Stimulated activated CD4-positive, alpha-beta T cell treated with anti-CD3 and anti-CD28 coated beads, Interleukin-12 subunit alpha, Interleukin-12 subunit beta, amount 100 ng/mL, for 48 hours (primary cell): ENCODE measurements at regions not wholly inside any gene's neighbourhood (a gene's known extent, or its start where the extent isn't known, plus 50 kb on each side); places are given as distances from the start of the nearest gene placed in this dataset.
"Not testable (repeated sequence)": the region's sequence is repeated elsewhere in the genome, so short reads cannot be mapped to it uniquely, and the experiment has no call there.

Experiments used
- DNase-seq, 3 donors: peaks; one replicate each; pipeline ENCODE4 v3.0.0-alpha.2; 2020; ENCODE audit warnings: low read depth in 2 of 3, low spot score in 1 of 3

DNA sequence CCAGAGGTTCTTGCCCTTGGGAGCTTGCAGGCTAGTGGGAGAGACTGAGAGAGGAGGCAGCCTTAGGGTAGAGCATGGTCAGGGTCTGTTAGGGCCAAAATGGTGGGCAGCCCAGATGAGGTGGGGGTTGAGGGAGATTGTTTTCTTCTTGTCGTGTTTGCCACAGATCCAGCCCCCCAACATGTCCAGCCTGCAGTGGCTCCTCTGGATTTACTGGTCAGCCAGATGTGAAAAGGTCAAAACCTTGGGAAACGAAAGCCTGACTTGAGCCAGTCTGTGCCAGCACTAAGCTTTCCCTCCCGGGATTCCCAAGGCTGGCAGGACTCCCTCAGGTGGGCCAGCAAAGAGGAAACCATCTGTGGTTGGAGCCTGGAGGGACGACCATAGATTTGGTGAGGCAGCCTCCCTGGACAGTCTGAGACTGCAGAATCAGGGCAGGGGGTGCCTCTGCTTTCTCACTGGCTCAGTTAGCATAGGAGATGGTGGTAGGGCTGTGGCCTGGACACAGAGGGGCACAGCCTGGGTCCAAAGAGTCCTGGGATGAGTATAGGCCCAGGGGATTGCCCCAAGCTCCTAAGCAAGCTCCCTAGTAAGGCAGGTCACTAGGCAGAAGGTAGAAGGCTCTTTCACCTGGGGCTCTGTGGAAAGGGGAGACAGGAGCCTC lies 51.2 kb upstream of the PRR23C start:
- no peak for DNase-seq

DNA sequence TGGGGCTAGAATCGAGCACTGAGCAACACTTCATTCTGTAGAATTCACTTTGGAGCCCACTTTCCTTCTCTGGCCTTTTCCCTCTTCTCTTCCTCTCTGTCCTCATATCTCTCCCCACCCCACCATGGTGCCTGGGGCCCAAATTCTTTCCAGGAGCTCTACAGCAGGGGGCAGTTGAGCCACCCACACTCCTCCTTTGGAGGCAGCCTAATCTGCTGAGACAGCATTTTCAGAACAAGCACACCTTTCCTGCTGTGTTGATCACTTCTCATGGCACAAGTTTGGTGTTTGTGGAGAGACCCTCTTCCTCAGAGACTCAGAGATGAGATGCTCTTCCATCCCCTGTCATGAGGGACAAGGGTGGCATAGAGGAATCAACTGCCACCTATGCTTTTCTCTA lies 52.0 kb upstream of the PRR23C start:
- DNase-seq, result no peak

DNA sequence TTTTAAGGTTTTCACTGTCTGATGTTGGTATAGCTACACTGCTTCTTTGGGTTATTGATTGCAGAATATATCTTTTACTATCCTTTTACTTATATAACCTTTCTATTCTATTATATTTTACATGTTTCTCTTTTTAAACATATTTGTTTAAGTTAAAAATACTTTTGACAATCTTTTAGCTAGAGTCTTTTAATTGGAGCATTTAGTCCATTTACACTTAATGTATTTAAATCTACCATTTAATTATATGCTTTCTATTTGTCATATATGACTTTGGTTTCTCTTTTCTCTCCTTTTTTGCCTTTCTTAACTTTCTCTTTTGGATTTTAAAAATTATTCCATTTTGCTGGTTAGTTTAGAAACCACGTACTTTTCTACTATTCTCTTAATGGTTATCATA lies 53.7 kb upstream of the PRR23C start:
- DNase-seq, result no peak

DNA sequence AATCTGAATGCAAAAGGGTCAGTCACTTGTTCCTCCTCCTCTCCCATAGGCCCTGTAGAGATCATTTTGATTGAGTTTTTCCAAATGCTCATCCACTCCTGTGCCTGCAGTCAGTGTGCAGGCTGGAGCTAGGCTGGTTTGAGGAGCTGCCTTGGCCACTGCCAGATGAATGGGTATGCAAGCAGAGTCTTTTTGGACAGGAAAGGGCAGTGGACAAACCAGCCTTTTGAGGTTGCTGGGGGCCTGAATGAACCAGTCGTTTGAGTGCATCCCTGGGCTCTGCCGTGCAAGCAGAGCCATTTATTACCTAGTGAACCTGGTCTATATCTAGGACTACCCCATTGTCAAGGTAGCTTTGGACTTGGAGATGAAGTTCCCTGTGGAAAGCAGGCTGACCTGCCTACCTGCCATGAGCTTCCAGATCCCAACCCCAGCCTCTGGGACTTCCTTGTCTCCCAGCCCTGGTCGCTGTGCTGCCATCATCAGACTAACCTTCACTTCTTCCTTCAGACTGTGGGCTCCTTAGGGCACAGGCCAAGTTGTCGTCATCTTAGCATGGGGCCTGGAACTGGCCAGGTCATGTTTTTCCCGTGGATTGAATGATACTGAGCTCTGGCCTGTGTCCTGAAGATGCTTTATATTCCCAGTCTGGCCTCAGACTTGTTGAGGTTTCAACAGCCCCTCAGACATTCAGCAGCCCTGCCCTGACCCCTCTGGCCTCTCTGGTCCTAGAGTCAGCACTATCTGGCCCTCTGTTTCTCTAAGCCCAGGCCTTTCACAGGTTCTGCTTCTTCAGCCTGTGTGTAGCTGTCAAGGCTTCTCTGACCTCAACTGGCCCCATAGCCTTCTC lies 55.5 kb upstream of the PRR23C start:
- DNase-seq, result no peak

DNA sequence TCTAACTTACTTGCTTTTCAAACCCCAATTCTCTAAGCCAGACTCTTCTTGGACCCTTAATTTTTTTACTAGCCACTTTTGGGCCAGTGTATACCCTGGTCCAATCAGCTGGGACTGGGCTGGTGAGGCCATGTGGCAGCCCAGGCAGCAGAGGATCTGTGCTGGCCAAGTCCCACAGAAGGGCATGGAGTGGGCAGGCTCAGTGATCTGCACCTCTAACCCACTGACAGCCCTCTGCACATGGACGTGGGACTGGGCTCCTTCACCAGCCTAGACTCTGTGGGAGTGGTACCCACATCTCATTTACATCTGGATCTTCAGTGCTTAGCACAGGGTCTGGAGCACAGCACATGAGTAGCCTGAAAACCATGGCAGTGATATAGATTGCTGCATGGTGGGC lies 56.1 kb upstream of the PRR23C start:
- no peak for DNase-seq

DNA sequence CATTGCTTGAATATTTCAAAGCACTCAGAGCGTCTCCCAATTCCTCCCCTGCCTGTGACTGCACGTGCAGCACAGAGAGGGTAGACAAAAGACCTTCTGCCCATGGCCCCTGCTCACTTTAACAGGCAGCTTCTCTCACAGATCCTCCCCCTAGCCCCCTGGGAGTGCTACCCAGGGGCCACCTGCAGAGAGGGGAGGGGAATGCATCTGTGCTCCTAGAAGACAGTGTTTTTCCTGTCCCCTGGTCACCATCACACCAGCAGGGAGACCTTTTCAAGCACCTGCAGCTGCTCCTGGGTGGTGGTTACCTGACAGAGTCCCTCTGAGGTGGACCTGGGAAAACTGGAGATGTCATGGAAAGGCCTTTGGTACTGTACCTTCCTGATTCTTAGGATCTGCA lies 56.7 kb upstream of the PRR23C start:
- DNase-seq, result no peak

DNA sequence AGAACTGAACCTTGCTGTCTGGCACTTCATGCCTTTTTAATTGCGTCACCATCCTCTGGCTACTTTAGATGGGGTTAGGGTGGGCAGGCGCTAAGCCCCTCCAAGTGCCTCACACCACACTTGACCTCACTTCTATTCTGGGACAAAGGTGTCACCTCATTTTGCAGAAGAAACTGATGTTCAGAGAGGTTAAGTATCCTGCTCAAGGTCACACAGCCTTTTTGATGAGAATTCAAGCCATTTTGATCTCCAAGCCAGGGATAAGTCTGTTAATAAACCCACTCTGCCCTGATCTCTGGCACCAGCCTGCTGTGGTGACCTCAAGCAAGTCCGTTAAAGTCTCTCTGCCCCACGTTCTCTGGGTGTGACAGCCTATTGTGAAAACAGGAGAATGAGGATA lies 58.8 kb upstream of the PRR23C start:
- DNase-seq, result no peak

DNA sequence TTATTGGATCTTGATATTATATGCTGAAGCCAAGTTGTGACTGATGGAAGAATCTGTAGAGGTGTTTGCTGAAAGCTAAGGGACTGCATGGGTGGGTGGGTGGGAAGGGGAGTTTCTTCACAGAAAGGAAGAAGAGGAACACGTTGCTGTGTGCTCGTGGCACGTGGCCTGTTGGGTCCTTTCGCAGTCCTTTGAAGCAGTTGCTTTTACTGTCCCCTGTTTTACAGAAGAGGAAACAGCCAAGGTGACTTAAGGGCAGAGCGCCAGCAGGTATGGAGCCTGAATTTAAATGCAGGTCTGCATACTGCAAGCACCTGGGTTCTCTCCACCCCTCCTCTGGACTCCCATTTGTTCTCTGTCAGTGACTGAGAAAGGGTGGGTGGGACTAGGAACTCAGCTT lies 59.4 kb upstream of the PRR23C start:
- no peak for DNase-seq

DNA sequence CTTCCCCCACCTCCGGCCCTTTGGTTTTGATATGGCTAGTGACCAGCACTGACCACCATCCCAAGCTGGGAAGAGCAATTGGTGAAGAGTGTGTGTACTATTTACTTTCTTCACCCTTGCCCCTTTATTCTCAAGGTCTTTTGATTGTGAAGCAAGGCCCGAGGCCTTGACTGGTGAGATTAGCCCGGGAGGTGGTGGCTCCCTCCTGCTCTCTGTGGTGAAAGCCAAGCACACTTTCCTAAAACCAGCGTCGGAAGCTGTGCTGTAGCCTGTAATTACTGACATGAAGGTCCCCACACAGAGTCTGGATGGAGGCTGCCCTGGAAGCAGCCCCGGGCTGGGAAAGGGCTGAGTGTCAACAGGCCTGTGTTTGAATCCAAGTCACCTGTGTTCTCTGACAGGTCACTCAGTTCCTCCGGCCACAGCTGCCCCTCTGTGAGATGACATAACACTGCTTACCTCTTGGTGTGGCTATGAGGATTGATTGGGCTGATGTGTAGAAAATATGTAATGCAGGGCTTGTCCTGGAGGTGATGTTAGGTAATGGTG lies 60.5 kb upstream of the PRR23C start:
- no peak for DNase-seq

DNA sequence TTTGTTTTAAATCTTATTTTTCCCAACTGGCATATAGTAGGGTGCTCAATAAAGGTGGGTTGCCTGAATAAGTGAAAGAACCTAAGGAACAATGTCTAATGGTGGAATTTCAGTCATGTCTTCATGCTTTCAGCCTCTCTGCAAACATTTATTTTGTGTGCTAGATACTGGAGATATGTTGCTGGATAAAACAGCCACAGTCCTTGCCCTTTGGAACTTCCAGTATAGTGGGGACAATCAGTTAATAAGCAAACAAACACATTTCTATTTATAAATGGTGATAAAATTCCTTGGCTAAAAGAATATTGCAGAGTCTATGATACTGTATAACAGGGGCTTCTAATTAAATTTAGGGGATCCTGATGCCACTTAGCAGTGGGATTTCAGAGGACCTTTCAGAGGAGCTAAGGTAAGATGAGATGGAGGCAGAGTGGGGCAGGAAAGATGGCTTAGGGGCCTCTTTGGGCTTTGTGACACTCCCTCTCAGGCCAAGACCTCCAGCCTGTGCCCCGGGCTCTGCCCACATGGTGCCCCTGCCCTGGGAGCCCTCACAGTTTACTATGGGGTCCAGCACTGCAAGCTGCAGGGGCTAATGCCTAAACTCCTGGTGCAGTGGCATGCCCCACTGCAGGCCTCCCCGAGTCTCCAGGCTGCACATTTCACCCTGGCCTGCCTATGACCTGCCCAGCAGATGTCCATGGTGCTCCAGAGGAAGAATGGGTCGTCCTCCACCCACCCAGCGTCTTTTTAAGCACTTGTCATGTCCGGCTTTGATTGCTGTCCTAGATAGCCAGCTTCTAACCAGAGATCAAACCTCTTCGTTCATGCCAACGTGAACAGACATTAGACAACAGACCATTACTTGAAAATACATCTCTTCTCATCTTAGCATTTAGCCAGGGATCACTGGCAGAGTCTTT lies 61.6 kb upstream of the PRR23C start:
- no peak for DNase-seq

DNA sequence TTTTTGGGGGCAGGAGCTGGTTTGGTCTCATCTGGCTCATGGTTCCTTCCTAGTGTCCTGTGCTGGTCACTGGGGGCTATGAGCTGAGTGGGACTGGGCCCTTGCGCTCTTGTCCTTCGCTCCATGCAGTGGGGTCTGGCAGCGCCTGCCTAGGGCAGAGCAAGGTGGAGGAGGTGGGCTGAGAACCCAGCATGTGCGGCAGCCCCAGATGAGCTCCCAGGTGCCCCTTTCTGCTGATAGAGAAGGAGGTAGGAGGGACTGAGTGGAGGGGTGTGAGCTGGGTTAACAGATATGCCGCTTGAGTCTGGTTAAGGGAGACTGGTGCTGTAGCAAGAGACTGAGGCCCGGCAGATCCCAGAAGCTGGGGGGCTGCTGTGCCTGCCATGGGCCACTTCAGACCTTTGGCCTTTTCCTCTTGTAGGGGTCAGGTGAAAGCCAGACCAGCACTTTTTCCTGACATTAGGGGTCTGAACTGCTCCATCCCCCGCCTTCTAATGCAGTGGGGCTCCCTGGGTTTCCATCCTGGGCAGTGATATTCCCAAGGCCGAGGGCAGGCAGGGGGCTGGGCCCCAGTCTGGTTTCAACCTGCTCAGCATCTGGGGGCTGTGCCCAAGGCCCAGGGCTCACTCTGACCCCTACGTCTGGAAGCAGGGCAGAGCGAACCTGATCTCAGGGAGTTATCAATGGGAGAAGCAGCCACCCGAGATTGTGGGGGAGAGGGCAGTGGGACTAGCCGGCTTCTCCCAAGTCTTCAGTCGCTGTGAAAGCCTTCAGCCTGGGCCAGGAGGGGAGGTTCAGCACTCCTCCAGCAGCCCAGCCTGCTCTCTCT lies 62.9 kb upstream of the PRR23C start:
- DNase-seq, result no peak

DNA sequence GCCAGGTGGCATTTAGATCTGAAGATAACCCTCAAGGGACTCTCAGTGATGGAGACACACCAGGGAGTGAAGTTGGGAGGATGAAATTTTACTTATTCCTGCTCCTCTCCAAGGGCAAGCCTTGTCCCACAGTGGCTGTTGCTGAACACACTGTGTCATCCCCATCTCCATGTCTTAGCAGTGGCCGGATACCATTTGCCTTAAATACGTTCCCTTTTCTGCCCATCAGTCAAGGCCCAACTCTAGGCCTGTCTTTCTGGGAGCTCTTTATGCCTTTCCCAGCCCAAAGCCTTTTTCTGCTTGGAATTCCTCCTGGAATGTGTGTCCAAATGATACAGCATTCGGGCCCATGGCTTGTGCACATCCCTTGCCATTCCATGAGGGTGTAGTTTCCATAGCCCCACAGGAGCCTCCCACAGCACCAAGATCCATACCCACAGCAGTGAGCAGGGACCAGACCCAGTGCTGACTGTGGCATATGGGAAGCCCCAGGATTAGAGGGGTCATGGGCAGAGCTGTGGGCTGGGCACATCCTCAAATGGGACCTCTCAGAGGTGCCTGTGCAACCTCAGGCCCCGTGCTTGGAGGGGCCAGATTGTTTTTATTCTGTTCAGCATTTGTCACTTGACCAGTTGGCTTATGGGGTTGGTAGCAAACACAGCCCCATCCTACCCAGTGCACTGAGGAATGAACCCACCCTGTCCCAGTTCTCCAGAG lies 63.7 kb upstream of the PRR23C start:
- no peak for DNase-seq

DNA sequence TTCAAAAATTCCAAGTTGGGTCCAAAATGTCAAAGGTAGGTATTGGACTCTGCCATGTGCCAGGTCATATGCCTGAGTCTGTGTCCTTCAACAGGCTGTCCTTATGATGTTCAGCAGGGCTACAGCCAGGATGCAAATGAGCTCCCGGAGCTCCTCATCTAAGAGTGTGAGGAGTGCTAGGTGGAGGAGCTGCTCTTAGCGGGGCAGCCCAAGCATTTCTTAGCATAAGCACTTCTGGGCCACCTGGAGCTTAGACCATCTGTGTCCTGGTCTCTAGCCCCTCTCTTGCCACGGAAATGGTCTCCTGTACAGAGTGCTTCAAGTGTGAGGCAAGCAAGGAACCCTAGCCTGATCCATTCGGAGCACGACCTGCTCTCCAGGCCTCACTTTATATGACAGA lies 64.6 kb upstream of the PRR23C start:
- DNase-seq, result no peak

DNA sequence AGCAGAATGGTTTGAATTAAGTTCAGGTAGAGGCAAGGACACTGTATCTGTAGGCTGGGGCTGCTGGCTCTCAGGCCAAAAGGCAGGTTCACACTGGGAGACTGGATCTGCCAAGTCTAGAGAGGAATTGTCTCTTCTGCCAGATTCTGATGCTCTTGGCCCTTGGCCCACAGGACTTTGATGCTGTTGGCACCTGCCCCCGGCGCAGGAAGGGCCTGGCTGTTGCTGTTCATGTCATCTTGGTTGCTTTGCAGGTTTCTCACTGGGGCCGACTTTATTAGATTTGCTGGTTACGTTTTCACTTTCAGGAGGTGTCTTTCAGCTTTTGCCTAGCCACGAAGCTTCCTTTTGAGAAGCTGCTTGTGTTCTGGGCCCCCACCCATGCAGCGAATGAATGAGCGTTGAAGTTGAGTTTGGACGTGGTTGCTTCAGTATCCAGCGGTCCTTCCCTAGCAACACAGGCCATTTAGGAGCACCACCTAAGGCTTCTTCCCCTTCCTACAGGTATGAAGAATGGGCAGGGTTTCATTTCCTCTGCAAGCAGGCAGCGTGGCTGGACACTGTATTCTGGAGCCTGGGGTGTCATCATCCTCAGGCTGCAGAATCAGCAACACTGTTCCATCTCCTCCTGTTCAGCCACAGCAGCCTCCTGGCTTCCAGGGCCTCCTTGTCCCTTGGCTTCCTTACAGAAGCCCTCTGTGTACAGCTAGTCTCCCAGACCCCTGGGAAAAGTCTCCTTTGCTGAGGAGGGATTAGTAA lies 65.6 kb upstream of the PRR23C start:
- DNase-seq, result no peak

DNA sequence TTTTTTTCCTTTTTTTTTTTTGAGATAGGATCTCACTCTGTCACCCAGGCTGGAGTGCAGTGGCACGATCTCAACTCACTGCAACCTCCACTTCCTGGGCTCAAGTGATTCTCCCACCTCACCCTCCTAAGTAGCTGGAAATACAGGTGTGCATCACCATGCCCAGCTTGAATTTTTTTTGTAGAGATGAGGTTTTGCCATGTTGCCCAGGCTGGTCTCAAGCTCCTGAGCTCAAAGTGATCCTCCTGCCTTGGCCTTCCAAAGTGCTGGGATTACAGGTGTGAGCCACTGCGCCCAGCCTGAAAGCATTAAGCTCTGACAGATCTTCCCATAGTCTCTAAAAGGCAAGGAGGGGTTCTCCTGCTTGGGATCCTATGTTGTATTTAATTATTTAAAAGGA lies 66.2 kb upstream of the PRR23C start:
- not testable (repeated sequence) for DNase-seq

DNA sequence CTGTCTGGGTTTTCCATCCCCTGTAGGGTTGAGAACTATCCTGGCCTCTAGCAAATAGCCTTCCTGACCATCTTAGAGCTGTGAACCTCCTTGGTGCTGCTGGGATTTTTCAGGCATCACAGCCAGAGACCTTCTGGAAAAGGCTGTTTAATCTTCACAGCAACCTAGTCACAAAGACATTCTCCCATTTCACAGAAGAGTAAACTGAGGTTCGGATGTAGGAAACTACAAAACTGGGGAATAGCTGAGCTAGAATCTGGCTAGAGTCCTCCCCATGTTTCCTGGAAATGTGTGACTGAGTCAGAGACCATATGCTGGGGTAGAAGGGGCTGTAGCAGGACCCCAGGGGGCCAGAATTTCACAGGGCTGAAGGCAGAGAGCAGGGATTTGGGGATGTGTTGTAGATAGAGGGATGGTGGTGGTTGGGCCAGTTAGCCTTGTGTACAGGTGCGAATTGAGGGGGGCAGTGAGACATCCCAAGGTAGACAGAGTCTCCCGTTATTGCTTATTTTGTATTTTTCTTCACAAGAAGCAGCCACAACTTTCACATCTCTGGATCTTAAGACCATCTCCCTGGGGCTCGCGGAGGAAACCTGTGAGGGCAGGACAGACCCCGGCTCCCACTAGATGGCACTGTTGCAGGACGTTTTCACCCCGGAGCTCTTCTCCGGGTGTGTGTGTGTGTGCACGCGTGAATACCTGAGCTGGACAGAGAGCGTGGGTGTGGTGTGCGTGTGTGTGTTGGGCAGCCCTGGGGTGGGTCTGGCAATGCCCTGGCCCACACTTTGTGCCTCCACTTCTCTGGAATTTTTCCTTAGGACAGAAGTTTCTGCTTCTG lies 66.9 kb upstream of the PRR23C start:
- DNase-seq, result peak; percentile 22 to 59 (median 57)

DNA sequence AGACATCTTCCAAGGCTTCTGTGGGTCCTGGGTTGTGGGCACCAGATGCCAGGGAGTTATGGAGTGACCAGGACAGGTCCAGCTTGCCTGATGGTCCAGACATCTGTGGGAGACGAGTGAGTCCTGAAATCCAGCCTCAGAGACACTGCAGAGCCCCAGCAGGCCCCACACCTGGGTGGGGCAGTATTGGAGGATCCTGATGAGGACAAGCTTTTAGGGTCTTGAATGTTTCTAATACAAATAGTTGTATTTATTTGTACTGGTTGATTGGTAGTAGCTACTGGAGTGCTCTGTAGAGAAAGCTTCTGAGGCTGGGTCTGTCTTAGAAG lies 67.5 kb upstream of the PRR23C start:
- DNase-seq, result no peak

DNA sequence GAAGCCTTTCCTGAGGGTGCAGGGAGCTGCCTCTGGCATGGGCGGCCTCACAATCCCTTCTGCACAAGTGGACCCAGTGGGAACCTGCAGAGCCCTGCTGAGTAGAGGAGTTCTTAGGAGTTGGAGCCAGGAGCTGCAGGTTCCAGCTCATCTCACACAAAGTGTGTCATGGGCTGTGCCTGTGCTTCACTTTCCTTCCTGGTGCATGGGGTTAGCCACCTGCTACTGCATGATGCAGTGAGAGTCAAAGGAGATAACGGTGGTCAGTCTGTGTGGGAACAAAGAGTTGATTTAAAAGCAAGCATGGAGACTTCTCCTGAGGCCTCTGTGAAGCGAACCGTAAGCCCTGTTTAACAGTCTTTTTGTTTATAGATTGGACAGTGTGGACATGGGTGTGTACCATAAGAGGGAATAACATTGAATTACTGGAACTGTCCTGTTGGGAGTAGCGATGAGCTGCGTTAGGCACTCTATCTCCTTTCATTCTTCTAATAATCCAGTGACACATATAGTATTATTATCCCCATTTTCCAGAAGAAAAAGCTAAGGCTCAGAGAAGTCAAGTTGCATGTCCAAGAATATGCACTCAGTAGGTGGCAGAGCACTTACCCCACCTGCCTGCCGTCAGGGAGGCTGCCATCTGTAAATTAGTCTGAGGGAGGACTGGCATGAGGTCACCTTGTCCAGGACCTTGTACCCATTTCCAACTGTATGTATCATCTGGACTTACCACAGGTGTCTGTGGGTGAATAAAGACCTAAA lies 68.7 kb upstream of the PRR23C start:
- no peak for DNase-seq
